Right lung (tissue), 2 donors: ENCODE measurements at regions not wholly inside any gene's neighbourhood (a gene's known extent, or its start where the extent isn't known, plus 50 kb on each side); places are given as distances from the start of the nearest gene placed in this dataset.

Source experiments
- DNase-seq, 2 donors: peaks; one replicate each; pipeline ENCODE4 v3.0.0-alpha.2; 2013

GRCh38 chr7:131221061-131221460 lies 106.6 kb upstream of the MKLN1 start:
- no peak for DNase-seq

- no peak for DNase-seq
Observed at GRCh38 chr7:131222171-131222570, 105.5 kb upstream of the MKLN1 start.

GRCh38 chr7:131223151-131223550 lies 104.5 kb upstream of the MKLN1 start:
- DNase-seq, result no peak

GRCh38 chr7:131224996-131225395 lies 102.7 kb upstream of the MKLN1 start:
- no peak for DNase-seq

GRCh38 chr7:131225619-131226513 lies 101.8 kb upstream of the MKLN1 start:
- no peak for DNase-seq

GRCh38 chr7:131226514-131226865 lies 101.2 kb upstream of the MKLN1 start:
- DNase-seq, result no peak

- DNase-seq, result no peak
Observed at GRCh38 chr7:131231381-131232220, 96.1 kb upstream of the MKLN1 start.

GRCh38 chr7:131232768-131233167 lies 94.9 kb upstream of the MKLN1 start:
- no peak for DNase-seq

- no peak for DNase-seq
Observed at GRCh38 chr7:131233193-131233592, 94.5 kb upstream of the MKLN1 start.

GRCh38 chr7:131234719-131235488 lies 92.8 kb upstream of the MKLN1 start:
- DNase-seq, result no peak

GRCh38 chr7:131235489-131236317 lies 92.0 kb upstream of the MKLN1 start:
- DNase-seq, result no peak

- no peak for DNase-seq
Observed at GRCh38 chr7:131236318-131236672, 91.4 kb upstream of the MKLN1 start.

GRCh38 chr7:131238347-131238931 lies 89.2 kb upstream of the MKLN1 start:
- no peak for DNase-seq

- no peak for DNase-seq
Observed at GRCh38 chr7:131241386-131241785, 86.3 kb upstream of the MKLN1 start.

- no peak for DNase-seq
Observed at GRCh38 chr7:131242123-131242650, 85.5 kb upstream of the MKLN1 start.

GRCh38 chr7:131244259-131244852 lies 83.3 kb upstream of the MKLN1 start:
- DNase-seq, result no peak

GRCh38 chr7:131249003-131249402 lies 78.7 kb upstream of the MKLN1 start:
- no peak for DNase-seq

GRCh38 chr7:131249483-131249882 lies 78.2 kb upstream of the MKLN1 start:
- DNase-seq, result no peak

- DNase-seq, result no peak
Observed at GRCh38 chr7:131250331-131250730, 77.3 kb upstream of the MKLN1 start.

- no peak for DNase-seq
Observed at GRCh38 chr7:131251371-131251770, 76.3 kb upstream of the MKLN1 start.
